HEK293 (cell line): ENCODE measurements at regions not wholly inside any gene's neighbourhood (a gene's known extent, or its start where the extent isn't known, plus 50 kb on each side); places are given as distances from the start of the nearest gene placed in this dataset.

ENCODE experiments used
- CTCF ChIA-PET: fragments of 350-600 bp; formaldehyde crosslinking; extraction: SDS; loops from one replicate; lab custom pipeline; 2021; ENCODE audit warnings: antibody characterized with exemption; lab: Yijun Ruan, JAX
- POLR2A ChIA-PET: fragments of 300-600 bp; formaldehyde crosslinking; extraction: SDS; loops from one replicate; lab custom pipeline; 2020; ENCODE audit warnings: antibody characterized with exemption, inconsistent platforms; lab: Yijun Ruan, JAX
- H3K27ac ChIP-seq: fragments of 200-500 bp; sonication (Bioruptor generic); 2 replicates; pipeline ENCODE4 v1.5.1; 2014; ENCODE audit warnings: low read depth, low read length, control low read depth, inconsistent platforms; ENCODE audit errors: extremely low read depth
- H3K36me3 ChIP-seq, 2 experiments: fragments of 200-500 bp in 1 of 2; sonication (Bioruptor generic) in 1 of 2; 1 replicate in 1 of 2; 2 replicates in 1 of 2; pipeline ENCODE4 v1.5.1; 2014 to 2017; ENCODE audit warnings: inconsistent platforms in 2 of 2, low read length in 2 of 2; ENCODE audit not compliant: control insufficient read depth in 2 of 2, insufficient read depth in 1 of 2
- H3K4me1 ChIP-seq: fragments of 200-500 bp; sonication (Bioruptor generic); 2 replicates; pipeline ENCODE4 v1.5.1; 2014; ENCODE audit warnings: mild to moderate bottlenecking, low read length, inconsistent platforms; ENCODE audit not compliant: control insufficient read depth, insufficient read depth
- H3K4me3 ChIP-seq: 2 replicates; pipeline ENCODE4 v1.5.1; 2011; ENCODE audit warnings: low read depth, mild to moderate bottlenecking, control low read depth, low read length, moderate library complexity
- H3K9me3 ChIP-seq: fragments of 200-500 bp; sonication (Bioruptor generic); 2 replicates; pipeline ENCODE4 v1.5.1; 2014; ENCODE audit warnings: low read depth, low read length, inconsistent platforms; ENCODE audit not compliant: control insufficient read depth, insufficient read depth
- GLIS1 ChIP-seq: fragments of 450-650 bp; formaldehyde crosslinking; IDR thresholded peaks from 2 replicates; pipeline ENCODE4 v1.5.1; 2016; ENCODE audit warnings: missing biosample characterization, missing genetic modification characterization
- GLIS2 ChIP-seq: fragments of 450-650 bp; formaldehyde crosslinking; IDR thresholded peaks from 2 replicates; pipeline ENCODE4 v1.5.1; 2016; ENCODE audit warnings: missing biosample characterization, missing genetic modification characterization
- HOXA7 ChIP-seq: sonication (generic); formaldehyde crosslinking; IDR thresholded peaks from 2 replicates; pipeline ENCODE4 v1.8.1; 2022; ENCODE audit warnings: missing genetic modification reagents, borderline replicate concordance
- KLF10 ChIP-seq: fragments of 450-650 bp; IDR thresholded peaks from 2 replicates; pipeline ENCODE4 v1.5.1; 2018; ENCODE audit warnings: missing biosample characterization, mild to moderate bottlenecking, missing genetic modification characterization
- KLF17 ChIP-seq: fragments of 450-650 bp; formaldehyde crosslinking; IDR thresholded peaks from 2 replicates; pipeline ENCODE4 v1.5.1; 2016; ENCODE audit warnings: missing biosample characterization, missing genetic modification characterization
- PRDM1 ChIP-seq: fragments of 450-650 bp; formaldehyde crosslinking; IDR thresholded peaks from 2 replicates; pipeline ENCODE4; 2016; ENCODE audit warnings: missing biosample characterization, missing genetic modification characterization
- WT1 ChIP-seq: fragments of 450-650 bp; formaldehyde crosslinking; IDR thresholded peaks from 2 replicates; pipeline ENCODE4 v1.5.1; 2016; ENCODE audit warnings: missing biosample characterization, missing genetic modification characterization
- ZFP41 ChIP-seq: fragments of 450-650 bp; formaldehyde crosslinking; IDR thresholded peaks from 2 replicates; pipeline ENCODE4 v1.5.1; 2016; ENCODE audit warnings: missing biosample characterization, missing genetic modification characterization, borderline replicate concordance
- ZFP69B ChIP-seq: fragments of 450-650 bp; formaldehyde crosslinking; IDR thresholded peaks from 2 replicates; pipeline ENCODE4 v1.5.1; 2016; ENCODE audit warnings: missing biosample characterization, missing genetic modification characterization
- ZIC2 ChIP-seq: fragments of 450-650 bp; formaldehyde crosslinking; IDR thresholded peaks from 2 replicates; pipeline ENCODE4 v1.5.1; 2016; ENCODE audit warnings: missing biosample characterization, missing genetic modification characterization
- ZNF16 ChIP-seq: fragments of 450-650 bp; formaldehyde crosslinking; IDR thresholded peaks from 2 replicates; pipeline ENCODE4 v1.5.1; 2016; ENCODE audit warnings: low read depth, missing biosample characterization, missing genetic modification characterization
- ZNF2 ChIP-seq: fragments of 450-650 bp; formaldehyde crosslinking; IDR thresholded peaks from 2 replicates; pipeline ENCODE4 v1.5.1; 2016; ENCODE audit warnings: missing biosample characterization, missing genetic modification characterization
- ZNF394 ChIP-seq: fragments of 450-650 bp; formaldehyde crosslinking; IDR thresholded peaks from 2 replicates; pipeline ENCODE4 v1.5.1; 2016; ENCODE audit warnings: missing biosample characterization, missing genetic modification characterization, mild to moderate bottlenecking, moderate library complexity, borderline replicate concordance
- ZNF473 ChIP-seq: fragments of 450-650 bp; formaldehyde crosslinking; IDR thresholded peaks from 2 replicates; pipeline ENCODE4 v1.5.1; 2017; ENCODE audit warnings: missing biosample characterization, missing genetic modification characterization
- ZNF558 ChIP-seq: fragments of 450-650 bp; formaldehyde crosslinking; IDR thresholded peaks from 2 replicates; pipeline ENCODE4 v1.5.1; 2016; ENCODE audit warnings: missing biosample characterization, missing genetic modification characterization
- ZNF585B ChIP-seq: fragments of 450-650 bp; formaldehyde crosslinking; IDR thresholded peaks from 2 replicates; pipeline ENCODE4 v1.5.1; 2016; ENCODE audit warnings: missing biosample characterization, missing genetic modification characterization
- ZNF621 ChIP-seq: fragments of 450-650 bp; formaldehyde crosslinking; IDR thresholded peaks from 2 replicates; pipeline ENCODE4 v1.5.1; 2017; ENCODE audit warnings: missing biosample characterization, missing genetic modification characterization
- ZNF624 ChIP-seq: fragments of 450-650 bp; formaldehyde crosslinking; IDR thresholded peaks from 2 replicates; pipeline ENCODE4 v1.5.1; 2017; ENCODE audit warnings: missing biosample characterization, missing genetic modification characterization
- ZNF76 ChIP-seq: fragments of 450-650 bp; formaldehyde crosslinking; IDR thresholded peaks from 2 replicates; pipeline ENCODE4; 2016; ENCODE audit warnings: low read depth, missing biosample characterization, missing genetic modification characterization, borderline replicate concordance
- ZNF791 ChIP-seq: fragments of 450-650 bp; formaldehyde crosslinking; IDR thresholded peaks from 2 replicates; pipeline ENCODE4 v1.5.1; 2016; ENCODE audit warnings: missing biosample characterization, missing genetic modification characterization
- ZXDB ChIP-seq: fragments of 450-650 bp; formaldehyde crosslinking; IDR thresholded peaks from 2 replicates; pipeline ENCODE4 v1.5.1; 2016; ENCODE audit warnings: missing biosample characterization, missing genetic modification characterization
- TF ChIP-seq, protein P1 (sequence below): fragments of 450-650 bp; formaldehyde crosslinking; IDR thresholded peaks from 2 replicates; pipeline ENCODE4 v1.5.1; 2016; ENCODE audit warnings: missing biosample characterization, missing genetic modification characterization
- TF ChIP-seq, protein P2 (sequence below): fragments of 450-650 bp; formaldehyde crosslinking; IDR thresholded peaks from 2 replicates; pipeline ENCODE4 v1.5.1; 2016; ENCODE audit warnings: missing biosample characterization, missing genetic modification characterization
- TF ChIP-seq, protein P3 (sequence below): fragments of 450-650 bp; formaldehyde crosslinking; IDR thresholded peaks from 2 replicates; pipeline ENCODE4 v1.5.1; 2016; ENCODE audit warnings: missing biosample characterization, missing genetic modification characterization
- TF ChIP-seq, protein P4 (sequence below): fragments of 450-650 bp; formaldehyde crosslinking; IDR thresholded peaks from 2 replicates; pipeline ENCODE4 v1.5.1; 2017; ENCODE audit warnings: missing biosample characterization, missing genetic modification characterization

DNA sequence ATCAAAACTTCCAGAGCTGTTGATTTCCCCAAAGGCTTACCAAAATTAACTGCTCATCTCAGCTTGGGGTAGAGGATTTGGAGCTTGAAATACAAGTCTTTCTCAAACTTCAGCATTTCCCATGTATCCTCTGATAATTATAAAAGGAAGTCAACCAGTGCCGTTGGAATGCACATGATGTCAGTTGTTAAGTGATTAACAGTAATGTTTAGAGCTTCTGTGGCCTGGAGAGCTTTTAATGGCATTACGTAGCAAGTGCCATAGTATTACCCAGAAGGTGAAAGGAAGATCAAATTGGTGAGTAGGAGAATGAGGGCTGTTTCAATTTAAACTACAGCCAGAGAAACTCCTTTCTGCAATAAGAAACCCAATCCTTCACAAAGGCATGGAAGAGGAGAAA, 62.5 kb upstream of the PTPRR start:
- H3K4me3 ChIP-seq, result no peak overlapping the region
- no peaks in the 10 kb centered on the region for H3K4me1 ChIP-seq
- H3K27ac ChIP-seq, result no peak overlapping the region
- no peak for TF ChIP-seq GLIS2
- TF ChIP-seq, protein P1, sequence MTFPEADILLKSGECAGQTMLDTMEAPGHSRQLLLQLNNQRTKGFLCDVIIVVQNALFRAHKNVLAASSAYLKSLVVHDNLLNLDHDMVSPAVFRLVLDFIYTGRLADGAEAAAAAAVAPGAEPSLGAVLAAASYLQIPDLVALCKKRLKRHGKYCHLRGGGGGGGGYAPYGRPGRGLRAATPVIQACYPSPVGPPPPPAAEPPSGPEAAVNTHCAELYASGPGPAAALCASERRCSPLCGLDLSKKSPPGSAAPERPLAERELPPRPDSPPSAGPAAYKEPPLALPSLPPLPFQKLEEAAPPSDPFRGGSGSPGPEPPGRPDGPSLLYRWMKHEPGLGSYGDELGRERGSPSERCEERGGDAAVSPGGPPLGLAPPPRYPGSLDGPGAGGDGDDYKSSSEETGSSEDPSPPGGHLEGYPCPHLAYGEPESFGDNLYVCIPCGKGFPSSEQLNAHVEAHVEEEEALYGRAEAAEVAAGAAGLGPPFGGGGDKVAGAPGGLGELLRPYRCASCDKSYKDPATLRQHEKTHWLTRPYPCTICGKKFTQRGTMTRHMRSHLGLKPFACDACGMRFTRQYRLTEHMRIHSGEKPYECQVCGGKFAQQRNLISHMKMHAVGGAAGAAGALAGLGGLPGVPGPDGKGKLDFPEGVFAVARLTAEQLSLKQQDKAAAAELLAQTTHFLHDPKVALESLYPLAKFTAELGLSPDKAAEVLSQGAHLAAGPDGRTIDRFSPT, result 0 out of 2 replicates have a peak, but pooled peaks have one; percentile 19
- no peak for TF ChIP-seq ZNF558
- POLR2A ChIA-PET, result no interaction called here
- H3K9me3 ChIP-seq, result no peaks in the 10 kb centered on the region
- no peaks in the 10 kb centered on the region for H3K36me3 ChIP-seq
- CTCF ChIA-PET, result interaction anchor here (0.7 kb wide), 1 partner anchor 11 kb away, joined by 3 read pairs; no protein-coding TSS in a partner anchor

DNA sequence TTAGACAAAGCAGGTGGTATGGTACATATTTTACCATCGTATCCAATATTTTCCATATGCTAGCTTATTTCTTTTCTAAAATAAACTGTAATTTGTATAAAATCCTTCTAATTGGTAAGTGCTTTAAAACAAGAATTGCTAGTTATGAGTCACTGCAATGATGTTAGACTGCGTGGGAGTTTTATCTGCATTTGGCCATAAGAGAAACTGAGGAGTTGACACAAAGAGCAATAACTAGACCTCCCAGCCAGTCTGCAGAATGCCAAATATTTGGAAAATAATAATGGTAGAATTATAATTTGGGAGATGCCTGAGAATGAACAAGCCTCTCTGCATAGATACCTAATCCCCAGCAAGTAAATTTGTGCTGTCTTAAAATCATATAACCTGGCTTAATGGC, 61.7 kb upstream of the PTPRR start:
- Histone ChIP-seq H3K4me3 (no peak overlapping the region), H3K9me3 (no peaks in the 10 kb centered on the region), H3K4me1 (no peaks in the 10 kb centered on the region), H3K36me3 (no peaks in the 10 kb centered on the region), H3K27ac (no peak overlapping the region)
- CTCF ChIA-PET, result no interaction called here
- TF ChIP-seq ZNF791, result no peak
- no peak for TF ChIP-seq ZFP69B (tag by site-specific recombination)
- TF ChIP-seq WT1 (tag by site-specific recombination), result no peak
- no peak for TF ChIP-seq ZNF2 (tag by site-specific recombination)
- no peak for TF ChIP-seq ZNF16
- no peak for TF ChIP-seq ZNF394 (tag by site-specific recombination)
- no peak for TF ChIP-seq ZXDB
- TF ChIP-seq PRDM1, result no peak
- TF ChIP-seq ZIC2 (tag by site-specific recombination), result no peak
- TF ChIP-seq ZNF76 (tag by site-specific recombination), result no peak
- TF ChIP-seq KLF10 (tag by site-specific recombination), result no peak
- TF ChIP-seq ZFP41 (tag by site-specific recombination), result no peak
- POLR2A ChIA-PET, result no interaction called here

GRCh38 chr12:70971001-70971794, 50.7 kb upstream of the PTPRR start:
- Histone ChIP-seq H3K27ac (no peak overlapping the region), H3K4me1 (no peaks in the 10 kb centered on the region), H3K4me3 (no peak overlapping the region), H3K36me3 (no peaks in the 10 kb centered on the region), H3K9me3 (no peaks in the 10 kb centered on the region)
- ChIA-PET POLR2A (no interaction called here), CTCF (no interaction called here)
- no peak for TF ChIP-seq HOXA7
- TF ChIP-seq, protein P2, sequence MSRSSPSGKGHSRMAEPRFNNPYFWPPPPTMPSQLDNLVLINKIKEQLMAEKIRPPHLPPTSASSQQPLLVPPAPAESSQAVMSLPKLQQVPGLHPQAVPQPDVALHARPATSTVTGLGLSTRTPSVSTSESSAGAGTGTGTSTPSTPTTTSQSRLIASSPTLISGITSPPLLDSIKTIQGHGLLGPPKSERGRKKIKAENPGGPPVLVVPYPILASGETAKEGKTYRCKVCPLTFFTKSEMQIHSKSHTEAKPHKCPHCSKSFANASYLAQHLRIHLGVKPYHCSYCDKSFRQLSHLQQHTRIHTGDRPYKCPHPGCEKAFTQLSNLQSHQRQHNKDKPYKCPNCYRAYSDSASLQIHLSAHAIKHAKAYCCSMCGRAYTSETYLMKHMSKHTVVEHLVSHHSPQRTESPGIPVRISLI (tag by site-specific recombination), result no peak
- no peak for TF ChIP-seq ZNF394 (tag by site-specific recombination)
- no peak for TF ChIP-seq KLF17 (tag by site-specific recombination)
- no peak for TF ChIP-seq GLIS1 (tag by site-specific recombination)
- TF ChIP-seq ZNF624 (tag by site-specific recombination), result no peak
- TF ChIP-seq, protein P3, sequence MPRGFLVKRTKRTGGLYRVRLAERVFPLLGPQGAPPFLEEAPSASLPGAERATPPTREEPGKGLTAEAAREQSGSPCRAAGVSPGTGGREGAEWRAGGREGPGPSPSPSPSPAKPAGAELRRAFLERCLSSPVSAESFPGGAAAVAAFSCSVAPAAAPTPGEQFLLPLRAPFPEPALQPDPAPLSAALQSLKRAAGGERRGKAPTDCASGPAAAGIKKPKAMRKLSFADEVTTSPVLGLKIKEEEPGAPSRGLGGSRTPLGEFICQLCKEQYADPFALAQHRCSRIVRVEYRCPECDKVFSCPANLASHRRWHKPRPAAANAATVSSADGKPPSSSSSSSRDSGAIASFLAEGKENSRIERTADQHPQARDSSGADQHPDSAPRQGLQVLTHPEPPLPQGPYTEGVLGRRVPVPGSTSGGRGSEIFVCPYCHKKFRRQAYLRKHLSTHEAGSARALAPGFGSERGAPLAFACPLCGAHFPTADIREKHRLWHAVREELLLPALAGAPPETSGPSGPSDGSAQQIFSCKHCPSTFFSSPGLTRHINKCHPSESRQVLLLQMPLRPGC (tag by site-specific recombination), result no peak
- TF ChIP-seq ZNF473 (tag by site-specific recombination), result no peak
- TF ChIP-seq, protein P4, sequence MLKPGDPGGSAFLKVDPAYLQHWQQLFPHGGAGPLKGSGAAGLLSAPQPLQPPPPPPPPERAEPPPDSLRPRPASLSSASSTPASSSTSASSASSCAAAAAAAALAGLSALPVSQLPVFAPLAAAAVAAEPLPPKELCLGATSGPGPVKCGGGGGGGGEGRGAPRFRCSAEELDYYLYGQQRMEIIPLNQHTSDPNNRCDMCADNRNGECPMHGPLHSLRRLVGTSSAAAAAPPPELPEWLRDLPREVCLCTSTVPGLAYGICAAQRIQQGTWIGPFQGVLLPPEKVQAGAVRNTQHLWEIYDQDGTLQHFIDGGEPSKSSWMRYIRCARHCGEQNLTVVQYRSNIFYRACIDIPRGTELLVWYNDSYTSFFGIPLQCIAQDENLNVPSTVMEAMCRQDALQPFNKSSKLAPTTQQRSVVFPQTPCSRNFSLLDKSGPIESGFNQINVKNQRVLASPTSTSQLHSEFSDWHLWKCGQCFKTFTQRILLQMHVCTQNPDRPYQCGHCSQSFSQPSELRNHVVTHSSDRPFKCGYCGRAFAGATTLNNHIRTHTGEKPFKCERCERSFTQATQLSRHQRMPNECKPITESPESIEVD (tag by site-specific recombination), result no peak
- TF ChIP-seq ZNF621 (tag by site-specific recombination), result no peak
- no peak for TF ChIP-seq ZNF585B (tag by site-specific recombination)
